Activated CD4-positive, alpha-beta T cell treated with anti-CD3 and anti-CD28 coated beads for 4 hours (primary cell): ENCODE measurements at regions not wholly inside any gene's neighbourhood (a gene's known extent, or its start where the extent isn't known, plus 50 kb on each side); places are given as distances from the start of the nearest gene placed in this dataset.
"Not testable (repeated sequence)": the region's sequence is repeated elsewhere in the genome, so short reads cannot be mapped to it uniquely, and the experiment has no call there.

ENCODE experiments used
- DNase-seq, 2 donors: peaks; one replicate each; pipeline ENCODE4 v3.0.0-alpha.2; 2020

GRCh38 chr14:34299360-34299759, 162.7 kb downstream of the SPTSSA start:
- no peak for DNase-seq

DNA sequence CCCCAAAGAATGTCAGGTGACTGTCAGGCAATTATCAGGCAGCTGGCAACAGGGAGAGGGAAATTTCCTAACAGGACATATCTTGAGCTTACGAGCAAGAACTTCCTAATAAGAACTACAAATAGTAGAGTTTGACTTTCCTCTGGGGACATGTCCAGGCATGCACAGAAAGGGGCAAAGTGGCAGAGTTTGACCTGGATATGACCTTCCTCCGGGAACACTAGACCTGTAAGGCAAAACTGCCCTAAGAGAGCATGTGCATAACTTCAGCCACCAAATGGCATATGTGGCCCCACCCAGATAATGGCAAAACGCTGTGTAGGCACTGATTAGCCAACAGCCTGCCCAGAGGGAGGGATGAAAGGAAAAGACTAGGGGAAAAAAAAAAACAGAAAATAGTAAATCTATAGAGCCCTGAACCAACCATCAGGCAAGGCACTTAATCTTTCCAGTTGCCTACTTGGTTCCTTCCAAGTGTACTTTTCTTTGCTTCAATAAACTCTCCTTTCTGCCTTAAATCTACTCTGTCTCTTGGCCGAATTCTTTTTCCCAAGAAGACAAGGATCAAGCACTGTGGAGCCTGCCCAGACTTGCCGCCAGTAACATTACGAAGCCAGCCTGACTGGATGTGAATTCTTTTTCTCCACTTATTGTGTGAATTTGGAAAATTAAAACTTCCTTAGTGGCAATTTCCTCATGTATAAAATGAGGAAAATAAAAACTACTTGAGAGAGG, 164.1 kb downstream of the SPTSSA start:
- DNase-seq = no peak

GRCh38 chr14:34283590-34283989, 178.4 kb downstream of the SPTSSA start:
- DNase-seq = no peak

DNA sequence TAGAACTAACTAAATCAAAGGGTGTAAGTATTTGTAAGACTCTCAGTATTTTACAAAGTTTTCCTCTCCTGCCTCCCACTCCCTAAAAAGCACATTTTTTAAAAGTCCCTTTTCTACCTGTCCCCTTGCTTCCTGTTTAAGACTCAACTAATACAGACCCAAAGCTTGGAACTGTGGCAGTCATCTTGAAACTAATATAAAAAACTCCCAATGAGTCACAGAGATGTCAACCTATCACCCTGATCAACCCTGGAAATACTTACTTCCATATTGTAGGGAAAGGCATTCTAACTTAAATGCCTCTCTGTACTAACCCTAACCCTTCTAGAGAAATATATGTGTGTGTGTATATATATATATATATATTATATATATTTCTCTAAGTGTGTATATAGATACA, 184.8 kb downstream of the SPTSSA start:
- DNase-seq = no peak

DNA sequence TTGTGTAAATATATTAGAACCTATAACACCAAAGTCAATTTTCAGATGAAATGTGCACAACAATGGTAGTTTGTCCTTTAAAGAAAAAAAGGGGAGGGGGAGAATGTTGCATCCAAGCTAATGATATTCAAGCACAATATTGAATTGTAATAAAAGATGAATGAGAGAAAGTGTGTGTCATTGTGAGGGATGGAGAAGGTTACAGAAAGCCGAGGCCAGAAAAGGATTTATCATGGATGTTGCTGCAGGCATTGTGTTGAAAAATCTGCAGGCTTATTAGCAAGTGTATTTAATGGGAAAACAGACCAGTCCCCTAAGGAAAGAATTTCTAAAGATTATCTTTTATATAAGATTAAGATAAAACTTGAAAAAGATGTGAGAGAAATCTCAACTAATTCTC, 186.5 kb downstream of the SPTSSA start:
- DNase-seq = no peak

DNA sequence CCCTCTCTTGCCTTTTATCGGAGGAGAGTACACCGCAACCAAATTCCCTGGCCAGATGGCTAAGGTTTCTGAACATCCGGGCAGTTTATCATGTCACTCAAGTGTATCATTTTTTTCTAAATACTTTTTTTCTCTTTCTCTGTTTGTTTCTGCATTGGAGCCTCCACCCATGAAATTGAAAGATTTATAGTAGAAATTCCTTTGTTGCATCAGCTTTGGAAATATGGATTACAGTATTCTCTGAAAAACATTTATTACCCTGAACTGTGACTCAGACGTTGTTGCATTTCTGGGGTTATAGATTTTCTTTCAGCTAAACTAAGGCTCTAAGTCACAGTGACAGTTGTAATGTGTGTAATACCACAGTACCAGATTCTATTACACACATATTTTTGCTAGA, 187.0 kb downstream of the SPTSSA start:
- no peak for DNase-seq

GRCh38 chr14:34273716-34274115, 188.3 kb downstream of the SPTSSA start:
- DNase-seq = not testable (repeated sequence)

DNA sequence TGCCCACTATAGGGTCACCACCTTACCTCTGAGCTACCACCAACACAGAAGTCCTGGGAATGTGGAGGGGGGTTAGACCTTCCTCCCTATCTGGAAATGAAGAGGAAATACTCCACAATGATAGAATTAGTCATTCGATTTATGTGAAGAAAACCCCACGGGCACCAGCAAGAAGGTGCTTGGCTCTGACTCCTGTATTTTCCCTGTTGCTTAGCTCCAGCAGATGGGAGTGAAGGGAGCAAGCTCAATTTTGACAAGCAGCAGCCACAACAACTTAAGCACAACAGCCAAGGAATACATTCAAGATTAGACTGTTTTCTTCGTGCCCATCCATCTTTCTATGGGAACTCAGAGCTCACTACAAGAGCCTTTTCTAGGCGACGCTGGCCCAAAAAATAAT, 191.7 kb downstream of the SPTSSA start:
- no peak for DNase-seq

DNA sequence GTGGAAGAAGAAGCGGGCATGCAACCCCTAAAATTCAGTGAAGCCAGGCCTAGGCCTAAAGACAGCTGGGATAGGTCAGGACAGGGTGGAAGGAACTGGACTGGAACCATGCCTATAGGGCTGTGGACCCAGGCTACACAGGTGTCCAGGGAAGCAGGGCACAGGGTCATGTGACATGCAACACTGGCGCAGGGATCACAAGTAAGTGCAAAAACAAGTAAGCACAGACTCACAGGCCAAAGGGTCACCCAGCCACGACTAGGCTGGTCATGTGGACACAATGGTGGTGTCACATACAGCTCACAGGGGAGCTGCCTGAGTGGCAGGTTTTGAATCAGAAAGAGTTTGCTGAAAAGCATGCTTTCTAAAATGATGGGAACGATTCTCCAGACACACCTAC, 195.7 kb downstream of the SPTSSA start:
- no peak for DNase-seq

DNA sequence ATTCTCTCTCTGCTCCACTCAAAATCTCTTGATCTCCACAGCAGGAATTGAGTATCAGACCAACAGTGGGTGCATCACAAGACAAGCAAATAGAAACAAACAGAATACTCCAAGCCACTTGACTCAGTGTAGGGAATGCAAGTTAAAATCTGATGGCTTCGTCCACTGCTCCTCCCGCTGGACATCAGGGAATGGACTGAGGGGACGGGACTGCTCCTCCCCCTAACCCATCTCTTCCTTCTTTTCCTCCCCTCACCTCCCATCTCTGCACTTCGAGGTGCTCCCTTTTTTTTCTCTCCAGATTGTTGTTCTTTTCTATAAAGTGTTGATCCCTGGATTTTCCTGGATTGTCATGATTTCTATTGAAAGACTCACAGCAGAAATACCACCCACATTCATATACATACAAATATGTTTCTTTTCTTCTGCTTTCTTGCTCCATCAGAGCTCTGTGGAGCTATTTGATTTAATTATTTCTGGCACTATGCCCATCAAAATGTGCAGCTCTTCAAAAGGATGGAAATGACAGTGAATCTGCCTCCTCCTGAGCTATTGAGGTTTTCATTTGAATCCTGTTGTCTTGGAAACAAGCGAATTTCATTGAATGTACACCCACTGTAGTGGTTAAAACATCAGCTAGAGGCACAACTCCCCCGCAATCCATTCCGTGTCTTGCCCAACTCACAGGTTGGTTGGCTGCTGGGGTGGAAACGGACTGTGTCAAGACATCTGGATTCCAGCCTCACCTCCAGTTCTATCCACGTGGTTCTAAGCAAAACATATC, 199.7 kb downstream of the SPTSSA start:
- DNase-seq = no peak

GRCh38 chr14:34259996-34260395, 202.0 kb downstream of the SPTSSA start:
- DNase-seq = no peak

DNA sequence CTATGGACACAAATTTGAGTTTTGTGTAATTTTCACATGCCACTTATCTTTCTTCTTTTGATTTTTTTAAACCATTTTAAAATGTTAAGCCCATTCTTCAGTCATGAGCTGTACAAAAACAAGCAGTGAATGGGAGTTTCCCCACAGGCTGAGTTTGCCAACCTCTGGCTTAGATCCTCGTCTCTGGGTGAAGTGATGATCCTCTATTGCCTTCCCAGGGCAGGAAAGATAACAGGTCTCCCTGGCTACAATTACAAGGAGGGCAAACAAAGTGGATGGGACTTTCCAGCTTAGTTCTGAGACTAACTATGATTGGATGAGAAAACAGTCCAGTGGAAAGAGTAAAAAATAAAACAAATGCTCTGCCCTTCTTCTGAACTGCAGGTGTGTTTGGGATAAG, 203.7 kb downstream of the SPTSSA start:
- DNase-seq = no peak

GRCh38 chr14:34257505-34257904, 204.5 kb downstream of the SPTSSA start:
- DNase-seq = no peak

- DNase-seq = no peak
Observed at GRCh38 chr14:34256223-34256622, 205.8 kb downstream of the SPTSSA start.

DNA sequence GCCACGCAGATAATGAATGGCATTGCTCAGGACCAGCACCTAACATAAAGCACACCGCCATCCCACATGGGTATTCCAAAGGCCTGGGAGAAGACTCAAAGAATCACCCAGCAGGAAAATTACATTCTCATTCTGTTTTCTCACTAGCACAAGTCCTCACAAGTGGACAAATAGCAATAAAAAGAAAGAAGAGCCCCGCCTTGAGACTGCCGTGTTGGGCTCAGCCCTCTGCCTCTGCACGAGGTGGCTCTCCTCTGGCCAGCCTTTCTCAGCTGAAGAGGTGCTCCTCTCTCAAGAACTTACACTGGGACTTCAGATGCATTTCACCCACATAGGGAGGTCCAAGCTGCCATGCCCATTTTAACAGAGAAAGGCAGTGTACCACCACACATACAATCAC, 207.5 kb downstream of the SPTSSA start:
- no peak for DNase-seq

- no peak for DNase-seq
Observed at GRCh38 chr14:34254031-34254430, 208.0 kb downstream of the SPTSSA start.

- no peak for DNase-seq
Observed at GRCh38 chr14:34252227-34252626, 209.8 kb downstream of the SPTSSA start.

DNA sequence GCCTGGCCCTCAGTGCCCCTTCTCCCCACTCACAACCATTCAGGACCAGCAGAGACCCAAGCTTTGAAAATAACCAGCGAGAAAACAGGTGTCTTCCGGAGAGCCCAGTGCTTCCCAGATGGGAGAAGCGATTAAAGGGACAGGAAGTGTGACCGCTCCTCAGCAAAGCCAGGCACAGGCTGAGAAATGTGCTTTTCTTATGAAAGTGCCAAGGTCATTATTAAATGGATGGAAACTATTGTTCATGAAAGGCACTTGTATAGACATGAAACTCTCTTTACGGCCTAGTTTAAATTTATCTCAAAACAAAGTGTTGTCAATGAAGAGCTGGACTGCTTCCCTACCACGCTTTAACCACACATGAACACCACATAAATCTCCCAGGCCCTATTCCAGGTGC, 210.4 kb downstream of the SPTSSA start:
- DNase-seq = no peak

DNA sequence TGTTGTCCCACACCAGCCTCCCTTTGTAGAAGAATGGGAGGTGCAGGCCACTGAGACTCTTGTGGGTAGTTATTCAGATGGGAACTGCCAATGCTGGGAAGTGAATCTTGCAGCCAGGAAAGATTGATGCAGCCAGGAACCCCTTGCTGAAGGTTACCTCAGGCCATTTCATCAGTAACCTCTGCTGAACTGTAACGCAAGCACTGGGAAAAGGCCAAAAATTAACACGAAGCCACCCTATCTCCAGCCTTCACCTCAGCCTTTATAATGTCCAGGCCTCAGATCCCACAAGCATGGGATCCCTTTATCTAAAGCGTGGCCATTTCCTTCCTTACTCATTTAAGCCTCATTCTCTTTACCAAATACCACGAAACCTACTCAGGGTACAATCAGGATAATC, 211.1 kb downstream of the SPTSSA start:
- DNase-seq = no peak

DNA sequence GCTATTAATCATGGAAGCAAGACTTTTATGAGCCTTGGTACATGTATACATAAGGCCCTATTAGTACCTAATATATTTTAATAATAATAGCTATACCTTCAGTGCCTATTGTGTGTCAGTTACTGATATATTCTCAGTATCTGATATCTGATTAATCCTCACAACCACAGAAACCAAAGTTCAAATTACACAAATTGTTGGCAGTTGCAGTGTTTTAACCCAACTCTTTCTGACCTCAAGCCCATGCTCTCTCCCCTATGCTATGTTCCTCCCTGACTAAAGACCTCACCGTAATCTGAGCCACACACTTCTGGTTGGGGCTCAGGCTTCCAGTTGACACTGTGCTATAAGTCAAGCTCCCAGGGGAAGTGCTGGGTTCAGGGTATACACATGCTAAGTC, 214.4 kb downstream of the SPTSSA start:
- DNase-seq = no peak

GRCh38 chr14:34246206-34246605, 215.8 kb downstream of the SPTSSA start:
- DNase-seq = no peak

DNA sequence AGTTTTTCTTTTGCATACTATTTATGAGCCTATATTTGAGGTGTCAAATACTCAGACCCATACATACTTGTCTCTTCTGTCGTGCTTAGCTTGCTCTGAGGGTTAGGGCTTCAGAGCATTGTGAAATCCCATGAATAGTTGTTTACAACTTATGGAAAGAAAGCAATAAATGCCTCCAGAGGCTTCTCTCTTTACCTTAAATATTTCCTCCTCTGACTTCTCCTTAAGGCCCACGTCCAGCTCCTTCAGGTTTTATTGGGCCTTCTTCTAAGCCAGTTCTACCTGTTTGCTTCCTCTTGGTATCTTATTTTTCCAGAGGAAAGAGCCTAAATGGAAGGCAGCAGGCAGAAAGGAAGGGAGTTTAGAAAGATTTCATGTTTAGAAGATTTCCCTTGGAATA, 218.6 kb downstream of the SPTSSA start:
- DNase-seq = no peak

DNA sequence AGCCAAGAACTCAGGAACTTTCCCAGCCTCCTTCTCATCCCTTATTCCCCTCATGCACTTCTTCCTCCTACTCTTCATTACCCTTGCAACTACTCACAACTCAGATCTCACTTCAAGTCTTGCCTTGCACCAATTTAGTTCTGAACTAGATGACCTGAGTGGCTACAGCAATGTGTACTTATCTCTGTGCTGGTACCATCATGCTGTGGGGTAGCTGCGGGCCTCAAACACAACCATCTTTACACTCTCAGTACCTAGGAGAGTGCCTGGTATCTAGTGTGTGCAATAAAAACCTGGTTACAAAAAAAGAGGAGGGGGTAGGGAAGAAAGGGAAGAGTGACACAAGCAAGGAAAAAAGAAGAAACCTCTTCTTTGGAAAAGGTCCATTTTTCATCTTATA, 219.0 kb downstream of the SPTSSA start:
- DNase-seq = no peak

DNA sequence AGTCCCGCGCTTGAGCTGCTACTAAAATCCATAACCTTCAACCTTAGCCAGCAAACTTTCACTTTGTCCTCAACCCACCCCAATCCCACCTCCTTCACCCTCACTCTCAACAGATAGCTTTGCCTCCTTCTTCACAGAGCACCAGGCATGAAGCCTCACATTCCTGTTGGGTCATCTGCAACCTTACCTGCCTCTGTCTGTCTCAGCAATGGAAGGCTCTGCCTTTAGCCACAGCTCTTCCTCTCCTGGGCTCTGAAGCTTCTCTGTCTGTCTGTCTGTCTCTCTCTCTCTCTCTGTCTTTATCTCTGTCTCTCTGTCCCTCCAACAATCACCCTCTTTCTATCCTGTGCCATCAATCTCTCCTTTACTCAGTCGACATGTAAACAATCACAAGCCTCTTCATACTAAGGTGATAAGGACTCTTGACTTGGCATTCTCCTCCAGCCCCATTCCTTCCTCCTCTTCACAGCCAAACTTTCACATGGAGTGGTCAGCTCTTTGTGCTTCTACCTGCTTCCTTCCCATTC, 220.8 kb downstream of the SPTSSA start:
- no peak for DNase-seq
